GM12878 (cell line): ENCODE measurements at regions not wholly inside any gene's neighbourhood (a gene's known extent, or its start where the extent isn't known, plus 50 kb on each side); places are given as distances from the start of the nearest gene placed in this dataset.

Experiments
- CBFB ChIP-seq: IDR thresholded peaks from 2 replicates; pipeline ENCODE4 v1.6.1; 2016; ENCODE audit warnings: antibody characterized with exemption, low read depth
- CEBPB ChIP-seq, 2 experiments: fragments of 150-350 bp in 1 of 2; IDR thresholded peaks; 2 replicates each; pipeline ENCODE4 v1.6.1; 2012 to 2014; ENCODE audit warnings: low read depth in 2 of 2, low read length in 2 of 2, borderline replicate concordance in 1 of 2, inconsistent platforms in 1 of 2
- CHD2 ChIP-seq: IDR thresholded peaks from 2 replicates; pipeline ENCODE4 v1.6.1; 2011; ENCODE audit warnings: low read depth, low read length, improper control_type of control experiment, borderline replicate concordance
- KDM1A ChIP-seq: fragments of 200-600 bp; sonication (generic); IDR thresholded peaks from 2 replicates; pipeline ENCODE4 v1.6.1; 2016; ENCODE audit warnings: borderline replicate concordance
- RAD21 ChIP-seq: IDR thresholded peaks from 2 replicates; pipeline ENCODE4 v1.6.1; 2011; ENCODE audit warnings: mild to moderate bottlenecking, low read depth, low read length, moderate library complexity; ENCODE audit not compliant: insufficient read depth
- RCOR1 ChIP-seq: conservative IDR thresholded peaks from 2 replicates; pipeline ENCODE4 v1.6.1; 2012; ENCODE audit warnings: low read depth, low read length, improper control_type of control experiment
- TARDBP ChIP-seq: IDR thresholded peaks from 2 replicates; pipeline ENCODE4 v1.6.1; 2016; ENCODE audit warnings: borderline replicate concordance
- ZNF207 ChIP-seq: fragments of 450-650 bp; IDR thresholded peaks from 2 replicates; pipeline ENCODE4 v1.6.1; 2014; ENCODE audit warnings: antibody characterized with exemption, mild to moderate bottlenecking, borderline replicate concordance
- ZNF384 ChIP-seq: IDR thresholded peaks from 2 replicates; pipeline ENCODE4 v1.6.1; 2012; ENCODE audit warnings: low read depth, mild to moderate bottlenecking, low read length, improper control_type of control experiment, borderline replicate concordance
- TF ChIP-seq, protein P1 (sequence below), 3 experiments: IDR thresholded peaks in 2 of 3; conservative IDR thresholded peaks in 1 of 3; 2 replicates each; pipeline ENCODE4 v1.5.1; 2011; ENCODE audit warnings: low read depth in 3 of 3, low read length in 3 of 3, mild to moderate bottlenecking in 3 of 3, control low read depth in 2 of 3, moderate library complexity in 2 of 3, inconsistent platforms in 1 of 3, mixed read lengths in 1 of 3; ENCODE audit not compliant: control insufficient read depth in 2 of 3, insufficient read depth in 1 of 3; ENCODE audit errors: extremely low read depth in 1 of 3
- TF ChIP-seq, protein P2 (sequence below): IDR thresholded peaks from 2 replicates; pipeline ENCODE4 v1.6.1; 2012; ENCODE audit warnings: low read depth, low read length, improper control_type of control experiment
- TF ChIP-seq, protein P3 (sequence below): fragments of 450-650 bp; formaldehyde crosslinking; IDR thresholded peaks from 2 replicates; pipeline ENCODE4 v1.4.0; 2020; ENCODE audit warnings: mild to moderate bottlenecking, moderate library complexity
- TF ChIP-seq, protein P4 (sequence below): IDR thresholded peaks from 2 replicates; pipeline ENCODE4 v1.6.1; 2012; ENCODE audit warnings: mild to moderate bottlenecking, low read depth, low read length

DNA sequence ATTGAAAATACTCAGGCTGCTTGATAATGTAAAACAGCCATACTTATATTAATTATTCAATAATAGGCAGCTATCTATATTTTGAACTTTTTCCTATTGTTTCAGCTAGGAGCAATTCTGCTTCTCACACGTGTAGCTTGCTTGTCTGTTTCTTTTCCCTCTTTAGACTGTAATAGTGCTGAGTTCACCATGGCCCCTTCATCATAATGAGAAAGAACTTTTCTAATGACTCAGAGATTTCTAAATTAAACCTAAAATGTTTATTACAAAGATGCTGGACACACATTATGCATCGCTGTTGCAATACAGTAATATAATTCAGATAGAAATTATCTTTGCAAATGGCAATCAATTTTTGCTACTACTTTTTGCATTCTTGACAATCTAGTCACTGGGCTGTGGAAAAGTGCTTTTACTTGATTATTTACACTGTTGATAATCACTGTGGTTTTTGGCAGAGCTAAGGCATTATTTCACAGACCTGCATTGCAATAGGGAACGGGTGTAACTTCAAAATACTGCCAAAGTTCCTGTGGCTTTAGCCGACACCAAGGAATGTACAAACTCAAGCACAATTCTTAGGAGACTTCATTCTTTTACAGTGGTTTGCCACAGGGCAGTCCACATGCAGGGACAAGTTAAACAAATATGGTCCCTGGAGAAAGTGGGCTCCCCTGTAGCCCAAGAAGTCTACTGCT, 281.0 kb upstream of the TBL1XR1 start:
- TF ChIP-seq, protein P1, sequence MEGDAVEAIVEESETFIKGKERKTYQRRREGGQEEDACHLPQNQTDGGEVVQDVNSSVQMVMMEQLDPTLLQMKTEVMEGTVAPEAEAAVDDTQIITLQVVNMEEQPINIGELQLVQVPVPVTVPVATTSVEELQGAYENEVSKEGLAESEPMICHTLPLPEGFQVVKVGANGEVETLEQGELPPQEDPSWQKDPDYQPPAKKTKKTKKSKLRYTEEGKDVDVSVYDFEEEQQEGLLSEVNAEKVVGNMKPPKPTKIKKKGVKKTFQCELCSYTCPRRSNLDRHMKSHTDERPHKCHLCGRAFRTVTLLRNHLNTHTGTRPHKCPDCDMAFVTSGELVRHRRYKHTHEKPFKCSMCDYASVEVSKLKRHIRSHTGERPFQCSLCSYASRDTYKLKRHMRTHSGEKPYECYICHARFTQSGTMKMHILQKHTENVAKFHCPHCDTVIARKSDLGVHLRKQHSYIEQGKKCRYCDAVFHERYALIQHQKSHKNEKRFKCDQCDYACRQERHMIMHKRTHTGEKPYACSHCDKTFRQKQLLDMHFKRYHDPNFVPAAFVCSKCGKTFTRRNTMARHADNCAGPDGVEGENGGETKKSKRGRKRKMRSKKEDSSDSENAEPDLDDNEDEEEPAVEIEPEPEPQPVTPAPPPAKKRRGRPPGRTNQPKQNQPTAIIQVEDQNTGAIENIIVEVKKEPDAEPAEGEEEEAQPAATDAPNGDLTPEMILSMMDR (IDR thresholded peaks at IDR 0.05 in 2 of 3, conservative IDR thresholded peaks at IDR 0.05 in 1 of 3; ENCODE audit: control insufficient read depth in 2 of 3, extremely low read depth in 1 of 3, insufficient read depth in 1 of 3, low read depth in 3 of 3, low read length in 3 of 3) = no peak
- TF ChIP-seq, protein P2, sequence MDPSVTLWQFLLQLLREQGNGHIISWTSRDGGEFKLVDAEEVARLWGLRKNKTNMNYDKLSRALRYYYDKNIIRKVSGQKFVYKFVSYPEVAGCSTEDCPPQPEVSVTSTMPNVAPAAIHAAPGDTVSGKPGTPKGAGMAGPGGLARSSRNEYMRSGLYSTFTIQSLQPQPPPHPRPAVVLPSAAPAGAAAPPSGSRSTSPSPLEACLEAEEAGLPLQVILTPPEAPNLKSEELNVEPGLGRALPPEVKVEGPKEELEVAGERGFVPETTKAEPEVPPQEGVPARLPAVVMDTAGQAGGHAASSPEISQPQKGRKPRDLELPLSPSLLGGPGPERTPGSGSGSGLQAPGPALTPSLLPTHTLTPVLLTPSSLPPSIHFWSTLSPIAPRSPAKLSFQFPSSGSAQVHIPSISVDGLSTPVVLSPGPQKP = no peak
- TF ChIP-seq, protein P3, sequence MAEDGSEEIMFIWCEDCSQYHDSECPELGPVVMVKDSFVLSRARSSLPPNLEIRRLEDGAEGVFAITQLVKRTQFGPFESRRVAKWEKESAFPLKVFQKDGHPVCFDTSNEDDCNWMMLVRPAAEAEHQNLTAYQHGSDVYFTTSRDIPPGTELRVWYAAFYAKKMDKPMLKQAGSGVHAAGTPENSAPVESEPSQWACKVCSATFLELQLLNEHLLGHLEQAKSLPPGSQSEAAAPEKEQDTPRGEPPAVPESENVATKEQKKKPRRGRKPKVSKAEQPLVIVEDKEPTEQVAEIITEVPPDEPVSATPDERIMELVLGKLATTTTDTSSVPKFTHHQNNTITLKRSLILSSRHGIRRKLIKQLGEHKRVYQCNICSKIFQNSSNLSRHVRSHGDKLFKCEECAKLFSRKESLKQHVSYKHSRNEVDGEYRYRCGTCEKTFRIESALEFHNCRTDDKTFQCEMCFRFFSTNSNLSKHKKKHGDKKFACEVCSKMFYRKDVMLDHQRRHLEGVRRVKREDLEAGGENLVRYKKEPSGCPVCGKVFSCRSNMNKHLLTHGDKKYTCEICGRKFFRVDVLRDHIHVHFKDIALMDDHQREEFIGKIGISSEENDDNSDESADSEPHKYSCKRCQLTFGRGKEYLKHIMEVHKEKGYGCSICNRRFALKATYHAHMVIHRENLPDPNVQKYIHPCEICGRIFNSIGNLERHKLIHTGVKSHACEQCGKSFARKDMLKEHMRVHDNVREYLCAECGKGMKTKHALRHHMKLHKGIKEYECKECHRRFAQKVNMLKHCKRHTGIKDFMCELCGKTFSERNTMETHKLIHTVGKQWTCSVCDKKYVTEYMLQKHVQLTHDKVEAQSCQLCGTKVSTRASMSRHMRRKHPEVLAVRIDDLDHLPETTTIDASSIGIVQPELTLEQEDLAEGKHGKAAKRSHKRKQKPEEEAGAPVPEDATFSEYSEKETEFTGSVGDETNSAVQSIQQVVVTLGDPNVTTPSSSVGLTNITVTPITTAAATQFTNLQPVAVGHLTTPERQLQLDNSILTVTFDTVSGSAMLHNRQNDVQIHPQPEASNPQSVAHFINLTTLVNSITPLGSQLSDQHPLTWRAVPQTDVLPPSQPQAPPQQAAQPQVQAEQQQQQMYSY (CRISPR knock-in tag) = no peak
- TF ChIP-seq ZNF384 = no peak
- no peak for TF ChIP-seq TARDBP
- no peak for TF ChIP-seq ZNF207
- TF ChIP-seq CEBPB (IDR thresholded peaks at IDR 0.05; ENCODE audit: borderline replicate concordance in 1 of 2, low read depth in 2 of 2, low read length in 2 of 2) = no peak
- TF ChIP-seq, protein P4, sequence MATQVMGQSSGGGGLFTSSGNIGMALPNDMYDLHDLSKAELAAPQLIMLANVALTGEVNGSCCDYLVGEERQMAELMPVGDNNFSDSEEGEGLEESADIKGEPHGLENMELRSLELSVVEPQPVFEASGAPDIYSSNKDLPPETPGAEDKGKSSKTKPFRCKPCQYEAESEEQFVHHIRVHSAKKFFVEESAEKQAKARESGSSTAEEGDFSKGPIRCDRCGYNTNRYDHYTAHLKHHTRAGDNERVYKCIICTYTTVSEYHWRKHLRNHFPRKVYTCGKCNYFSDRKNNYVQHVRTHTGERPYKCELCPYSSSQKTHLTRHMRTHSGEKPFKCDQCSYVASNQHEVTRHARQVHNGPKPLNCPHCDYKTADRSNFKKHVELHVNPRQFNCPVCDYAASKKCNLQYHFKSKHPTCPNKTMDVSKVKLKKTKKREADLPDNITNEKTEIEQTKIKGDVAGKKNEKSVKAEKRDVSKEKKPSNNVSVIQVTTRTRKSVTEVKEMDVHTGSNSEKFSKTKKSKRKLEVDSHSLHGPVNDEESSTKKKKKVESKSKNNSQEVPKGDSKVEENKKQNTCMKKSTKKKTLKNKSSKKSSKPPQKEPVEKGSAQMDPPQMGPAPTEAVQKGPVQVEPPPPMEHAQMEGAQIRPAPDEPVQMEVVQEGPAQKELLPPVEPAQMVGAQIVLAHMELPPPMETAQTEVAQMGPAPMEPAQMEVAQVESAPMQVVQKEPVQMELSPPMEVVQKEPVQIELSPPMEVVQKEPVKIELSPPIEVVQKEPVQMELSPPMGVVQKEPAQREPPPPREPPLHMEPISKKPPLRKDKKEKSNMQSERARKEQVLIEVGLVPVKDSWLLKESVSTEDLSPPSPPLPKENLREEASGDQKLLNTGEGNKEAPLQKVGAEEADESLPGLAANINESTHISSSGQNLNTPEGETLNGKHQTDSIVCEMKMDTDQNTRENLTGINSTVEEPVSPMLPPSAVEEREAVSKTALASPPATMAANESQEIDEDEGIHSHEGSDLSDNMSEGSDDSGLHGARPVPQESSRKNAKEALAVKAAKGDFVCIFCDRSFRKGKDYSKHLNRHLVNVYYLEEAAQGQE = no peak
- no peak for TF ChIP-seq RCOR1
- no peak for TF ChIP-seq RAD21
- TF ChIP-seq CHD2 = no peak
- no peak for TF ChIP-seq CBFB
- no peak for TF ChIP-seq KDM1A
